Skeletal muscle satellite cell (primary cell): ENCODE measurements at regions not wholly inside any gene's neighbourhood (a gene's known extent, or its start where the extent isn't known, plus 50 kb on each side); places are given as distances from the start of the nearest gene placed in this dataset.
"Not testable (repeated sequence)": the region's sequence is repeated elsewhere in the genome, so short reads cannot be mapped to it uniquely, and the experiment has no call there.

Experiments
- H3K27me3 ChIP-seq: 2 replicates; pipeline ENCODE4 v1.7.0; 2013; ENCODE audit warnings: low read length; ENCODE audit not compliant: control insufficient read depth, insufficient read depth
- H3K36me3 ChIP-seq: 2 replicates; pipeline ENCODE4 v1.7.0; 2013; ENCODE audit warnings: mild to moderate bottlenecking, control low read depth, low read length; ENCODE audit not compliant: insufficient read depth
- H3K4me1 ChIP-seq: 2 replicates; pipeline ENCODE4 v1.7.0; 2013; ENCODE audit warnings: low read length; ENCODE audit not compliant: control insufficient read depth, insufficient read depth
- H3K4me2 ChIP-seq: 2 replicates; pipeline ENCODE4 v1.7.0; 2013; ENCODE audit warnings: mild to moderate bottlenecking, low read length
- H3K4me3 ChIP-seq: 2 replicates; pipeline ENCODE4 v1.7.0; 2013; ENCODE audit warnings: low read length
- H3K9ac ChIP-seq: 2 replicates; pipeline ENCODE4 v1.7.0; 2013; ENCODE audit warnings: mild to moderate bottlenecking, low read depth, low read length, moderate library complexity
- H3K9me3 ChIP-seq: replicated peaks from 2 replicates; pipeline ENCODE4 v1.7.0; 2013; ENCODE audit warnings: mild to moderate bottlenecking, control low read depth, low read length

DNA sequence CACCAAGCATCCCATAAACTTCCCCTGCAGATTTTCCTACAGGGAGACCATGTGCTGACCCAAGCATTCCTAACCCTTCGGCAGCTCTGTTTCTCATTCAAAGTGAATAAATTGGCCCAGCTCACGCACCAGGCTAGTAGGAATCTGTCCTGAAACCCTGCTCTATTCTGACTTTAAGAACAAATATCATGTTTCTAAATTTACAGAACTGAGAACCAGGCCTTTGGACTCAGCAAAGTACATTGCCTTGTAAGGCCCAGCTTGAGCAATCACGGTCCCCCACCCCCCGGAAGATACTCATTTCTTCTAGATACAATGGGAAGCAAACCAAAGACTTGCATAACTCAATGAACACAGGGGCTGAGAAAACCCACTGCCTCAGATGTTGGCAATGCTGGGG lies 160.1 kb upstream of the NFIA start:
- Histone ChIP-seq H3K36me3 (no peaks in the 10 kb centered on the region), H3K4me1 (no peaks in the 10 kb centered on the region), H3K9me3 (no peaks in the 10 kb centered on the region), H3K4me2 (no peak overlapping the region), H3K4me3 (no peak overlapping the region), H3K9ac (no peak overlapping the region), H3K27me3 (no peaks in the 10 kb centered on the region)

DNA sequence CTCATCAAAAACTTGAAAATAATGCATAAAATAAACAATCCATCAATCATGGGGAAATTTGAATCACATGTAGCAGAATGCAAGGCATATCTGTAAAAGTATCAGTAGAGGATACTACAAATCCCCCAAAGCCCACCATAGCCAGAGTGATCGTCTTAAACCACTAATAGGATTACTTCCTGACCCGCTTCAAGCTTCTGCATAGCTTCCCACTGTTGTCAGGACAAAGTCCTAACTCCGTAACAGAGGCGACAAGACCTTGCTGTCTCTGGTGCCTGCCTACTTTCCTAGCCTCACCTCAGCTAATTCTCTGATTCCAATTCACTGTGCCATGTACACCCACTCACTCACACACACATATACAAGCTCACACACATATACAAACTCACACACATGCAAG lies 161.2 kb upstream of the NFIA start:
- H3K27me3 ChIP-seq, result no peaks in the 10 kb centered on the region
- H3K36me3 ChIP-seq, result no peaks in the 10 kb centered on the region
- no peaks in the 10 kb centered on the region for H3K4me1 ChIP-seq
- H3K4me3 ChIP-seq, result no peak overlapping the region
- H3K9ac ChIP-seq, result no peak overlapping the region
- no peak overlapping the region for H3K4me2 ChIP-seq
- no peaks in the 10 kb centered on the region for H3K9me3 ChIP-seq

- Histone ChIP-seq H3K4me2 (no peak overlapping the region), H3K27me3 (no peaks in the 10 kb centered on the region), H3K9me3 (no peaks in the 10 kb centered on the region), H3K4me1 (no peaks in the 10 kb centered on the region), H3K9ac (no peak overlapping the region), H3K4me3 (no peak overlapping the region), H3K36me3 (no peaks in the 10 kb centered on the region)
These were observed 161.8 kb upstream of the NFIA start for GRCh38 chr1:60920561-60920960.

- Histone ChIP-seq H3K27me3 (no peaks in the 10 kb centered on the region), H3K9ac (no peak overlapping the region), H3K4me3 (no peak overlapping the region), H3K9me3 (no peaks in the 10 kb centered on the region), H3K4me2 (no peak overlapping the region), H3K4me1 (no peaks in the 10 kb centered on the region), H3K36me3 (no peaks in the 10 kb centered on the region)
These were observed 163.5 kb upstream of the NFIA start for GRCh38 chr1:60918867-60919266.

- H3K4me2 ChIP-seq, result no peak overlapping the region
- H3K27me3 ChIP-seq, result no peaks in the 10 kb centered on the region
These were observed 165.5 kb upstream of the NFIA start for GRCh38 chr1:60916906-60917305.

GRCh38 chr1:60916199-60916598 lies 166.2 kb upstream of the NFIA start:
- Histone ChIP-seq H3K36me3 (no peaks in the 10 kb centered on the region), H3K4me3 (no peak overlapping the region), H3K4me1 (no peaks in the 10 kb centered on the region), H3K9me3 (no peaks in the 10 kb centered on the region), H3K27me3 (no peaks in the 10 kb centered on the region), H3K9ac (no peak overlapping the region), H3K4me2 (no peak overlapping the region)

More at GRCh38 chr1:60916906-60917305, 165.5 kb upstream of the NFIA start:
- Histone ChIP-seq H3K9ac (no peak overlapping the region), H3K4me3 (no peak overlapping the region), H3K4me1 (no peaks in the 10 kb centered on the region), H3K36me3 (no peaks in the 10 kb centered on the region), H3K9me3 (no peaks in the 10 kb centered on the region)

GRCh38 chr1:60915441-60915840 lies 166.9 kb upstream of the NFIA start:
- H3K4me2 ChIP-seq, result no peak overlapping the region
- no peaks in the 10 kb centered on the region for H3K4me1 ChIP-seq
- no peaks in the 10 kb centered on the region for H3K9me3 ChIP-seq
- H3K27me3 ChIP-seq, result no peaks in the 10 kb centered on the region
- H3K36me3 ChIP-seq, result no peaks in the 10 kb centered on the region
- no peak overlapping the region for H3K9ac ChIP-seq
- H3K4me3 ChIP-seq, result no peak overlapping the region

- Histone ChIP-seq H3K27me3 (no peaks in the 10 kb centered on the region), H3K4me1 (no peaks in the 10 kb centered on the region), H3K9ac (no peak overlapping the region), H3K36me3 (no peaks in the 10 kb centered on the region), H3K4me2 (no peak overlapping the region), H3K4me3 (no peak overlapping the region), H3K9me3 (no peaks in the 10 kb centered on the region)
These were observed 167.4 kb upstream of the NFIA start for GRCh38 chr1:60914982-60915381.

GRCh38 chr1:60913708-60914107 lies 168.7 kb upstream of the NFIA start:
- not testable (repeated sequence) for H3K4me3 ChIP-seq, H3K4me1 ChIP-seq, H3K9me3 ChIP-seq, H3K4me2 ChIP-seq, H3K27me3 ChIP-seq, H3K9ac ChIP-seq, H3K36me3 ChIP-seq

GRCh38 chr1:60913039-60913438 lies 169.3 kb upstream of the NFIA start:
- Histone ChIP-seq H3K4me3 (no peak overlapping the region), H3K4me2 (no peak overlapping the region), H3K9me3 (no peaks in the 10 kb centered on the region), H3K36me3 (no peaks in the 10 kb centered on the region), H3K9ac (no peak overlapping the region), H3K27me3 (no peaks in the 10 kb centered on the region), H3K4me1 (no peaks in the 10 kb centered on the region)

- Histone ChIP-seq H3K9ac (no peak overlapping the region), H3K36me3 (no peaks in the 10 kb centered on the region), H3K27me3 (no peaks in the 10 kb centered on the region), H3K4me2 (no peak overlapping the region), H3K4me3 (no peak overlapping the region), H3K9me3 (no peaks in the 10 kb centered on the region), H3K4me1 (no peaks in the 10 kb centered on the region)
These were observed 170.2 kb upstream of the NFIA start for GRCh38 chr1:60911966-60912697.

DNA sequence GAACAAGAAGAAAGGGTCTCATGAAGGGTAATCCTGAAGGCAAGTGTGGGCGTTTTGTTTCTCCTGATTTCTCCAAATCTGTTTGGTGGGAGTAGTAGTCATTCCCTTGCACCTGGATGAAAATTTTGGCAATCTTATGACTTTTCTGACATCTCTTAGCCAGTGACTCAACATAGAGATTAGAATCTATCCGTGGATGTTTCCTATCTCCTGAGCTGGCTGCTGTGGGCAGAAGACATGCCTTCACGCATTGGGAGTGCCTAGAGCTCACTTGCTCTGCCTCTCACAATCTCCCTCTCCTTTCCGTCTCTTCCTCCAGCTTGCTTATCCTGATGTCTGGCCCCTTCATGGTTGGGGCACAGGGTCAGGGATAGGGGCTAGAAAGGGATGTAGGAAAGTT lies 174.2 kb upstream of the NFIA start:
- no peak overlapping the region for H3K4me2 ChIP-seq
- no peak overlapping the region for H3K9ac ChIP-seq
- H3K4me3 ChIP-seq, result no peak overlapping the region
- H3K27me3 ChIP-seq, result no peaks in the 10 kb centered on the region
- peaks cover 23% of the 10 kb centered on the region for H3K4me1 ChIP-seq
- no peaks in the 10 kb centered on the region for H3K36me3 ChIP-seq
- H3K9me3 ChIP-seq, result no peaks in the 10 kb centered on the region
